Memory B cell (primary cell): ENCODE measurements at regions not wholly inside any gene's neighbourhood (a gene's known extent, or its start where the extent isn't known, plus 50 kb on each side); places are given as distances from the start of the nearest gene placed in this dataset.

ENCODE experiments used
- ATAC-seq: fragments of 150-1000 bp; cut with Tn5 transposase; 2 replicates; pipeline ENCODE4 v1.10.0; 2021; ENCODE audit warnings: low read depth, mild to moderate bottlenecking, moderate library complexity
- DNase-seq, 2 donors: peaks; one replicate each; pipeline ENCODE4 v3.0.0; 2022; ENCODE audit warnings: low spot score in 2 of 2
- H3K27ac Mint-ChIP-seq: one replicate; pipeline ENCODE4 v1.8.0; 2022; ENCODE audit warnings: mild to moderate bottlenecking, moderate library complexity, mixed read lengths
- H3K27me3 Mint-ChIP-seq: one replicate; pipeline ENCODE4 v1.8.0; 2022; ENCODE audit warnings: mixed read lengths
- H3K36me3 Mint-ChIP-seq: one replicate; pipeline ENCODE4 v1.8.0; 2022; ENCODE audit warnings: mild to moderate bottlenecking, mixed read lengths
- H3K4me1 Mint-ChIP-seq: one replicate; pipeline ENCODE4 v1.8.0; 2022; ENCODE audit warnings: mixed read lengths
- H3K4me3 Mint-ChIP-seq: one replicate; pipeline ENCODE4 v1.8.0; 2022; ENCODE audit warnings: mild to moderate bottlenecking, moderate library complexity, mixed read lengths
- H3K9me3 Mint-ChIP-seq: one replicate; pipeline ENCODE4 v1.8.0; 2022; ENCODE audit warnings: mixed read lengths

DNA sequence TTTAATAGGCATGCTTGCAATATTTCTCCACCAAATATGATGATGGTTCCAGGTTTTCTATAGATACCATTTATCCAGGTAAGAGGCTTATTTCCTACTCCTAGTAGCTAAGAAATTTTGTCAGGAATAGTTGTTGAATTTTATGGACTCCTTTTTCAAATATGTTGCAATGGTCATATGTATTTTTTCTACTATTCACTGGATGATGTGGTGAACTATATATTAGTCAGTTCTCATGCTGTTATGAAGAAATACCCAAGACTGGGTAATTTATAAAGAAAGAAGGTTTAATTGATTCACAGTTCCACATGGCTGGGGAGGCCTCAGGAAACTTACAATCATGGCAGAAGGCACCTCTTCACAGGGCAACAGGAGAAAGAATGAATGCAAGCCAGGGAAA lies 141.1 kb upstream of the NR3C1 start:
- H3K36me3 Mint-ChIP-seq: no peaks in the 10 kb centered on the region
- H3K4me3 Mint-ChIP-seq: no peak overlapping the region
- no peaks in the 10 kb centered on the region for H3K9me3 Mint-ChIP-seq
- no peaks in the 10 kb centered on the region for H3K4me1 Mint-ChIP-seq
- H3K27me3 Mint-ChIP-seq: no peaks in the 10 kb centered on the region
- no peak for ATAC-seq
- H3K27ac Mint-ChIP-seq: no peak overlapping the region
- no peak for DNase-seq

DNA sequence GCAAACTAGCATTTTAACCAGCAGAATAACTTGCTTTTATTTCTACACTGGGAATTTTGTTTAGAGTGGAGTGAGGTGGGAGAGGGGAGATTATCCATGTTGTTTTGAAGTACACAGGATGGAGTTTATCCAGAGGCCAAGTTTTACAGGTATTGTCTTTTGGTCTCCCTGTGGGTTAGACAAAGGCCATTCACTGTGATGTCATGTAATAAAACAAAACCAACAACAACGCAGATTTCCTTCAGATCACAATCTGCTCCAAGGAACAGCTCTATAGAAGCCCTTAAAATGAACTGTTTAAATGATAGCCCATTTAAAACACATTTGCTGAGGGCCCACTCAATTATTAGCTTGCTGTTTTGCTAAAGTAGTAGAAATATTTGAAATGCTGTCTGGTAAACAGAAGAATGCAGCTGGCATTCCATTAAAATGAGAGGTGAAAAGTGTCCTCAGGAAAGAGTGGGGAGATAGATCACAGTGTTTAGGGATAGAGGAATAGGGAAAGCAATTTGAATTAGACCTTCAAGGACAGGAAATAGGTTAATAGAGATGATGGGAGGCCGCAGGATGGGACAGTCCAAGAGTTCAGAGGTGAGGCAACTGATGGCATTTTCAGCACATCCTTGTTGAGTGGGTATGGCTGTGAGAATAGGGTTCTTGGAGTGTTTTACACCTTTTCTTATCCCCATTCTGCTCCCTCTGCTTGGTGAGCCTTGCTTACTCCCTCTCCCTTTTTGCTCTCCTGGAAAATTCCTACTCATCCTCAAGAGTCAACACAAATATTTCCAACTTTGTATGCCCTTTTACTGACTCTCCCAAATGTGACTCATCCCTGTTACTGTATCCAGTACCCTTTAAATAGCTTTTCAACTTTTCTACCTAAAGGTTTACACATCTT lies 140.1 kb upstream of the NR3C1 start:
- ATAC-seq (no peak), DNase-seq (no peak)
- Mint-ChIP-seq H3K27me3 (no peaks in the 10 kb centered on the region), H3K27ac (no peak overlapping the region), H3K4me1 (no peaks in the 10 kb centered on the region), H3K9me3 (no peaks in the 10 kb centered on the region), H3K36me3 (no peaks in the 10 kb centered on the region), H3K4me3 (no peak overlapping the region)

DNA sequence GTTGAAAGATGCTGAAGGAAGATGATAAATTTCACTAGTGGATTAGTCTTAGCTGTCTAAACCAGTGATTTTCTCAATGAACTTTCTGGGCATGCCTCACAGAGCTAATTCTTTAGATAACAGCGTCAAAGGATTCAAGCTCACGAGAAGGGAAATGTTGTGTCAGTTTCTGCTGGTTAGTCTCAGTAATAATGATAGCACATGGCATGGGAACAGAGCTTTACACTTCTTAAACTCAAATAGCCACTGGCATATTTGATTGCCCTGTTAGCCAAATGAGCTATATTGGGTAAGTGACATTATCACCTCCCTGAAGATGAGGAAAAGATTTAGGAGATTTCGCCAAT lies 139.3 kb upstream of the NR3C1 start:
- Mint-ChIP-seq H3K4me3 (no peak overlapping the region), H3K9me3 (no peaks in the 10 kb centered on the region), H3K36me3 (no peaks in the 10 kb centered on the region), H3K27ac (no peak overlapping the region), H3K27me3 (no peaks in the 10 kb centered on the region), H3K4me1 (no peaks in the 10 kb centered on the region)
- ATAC-seq (no peak), DNase-seq (no peak)

DNA sequence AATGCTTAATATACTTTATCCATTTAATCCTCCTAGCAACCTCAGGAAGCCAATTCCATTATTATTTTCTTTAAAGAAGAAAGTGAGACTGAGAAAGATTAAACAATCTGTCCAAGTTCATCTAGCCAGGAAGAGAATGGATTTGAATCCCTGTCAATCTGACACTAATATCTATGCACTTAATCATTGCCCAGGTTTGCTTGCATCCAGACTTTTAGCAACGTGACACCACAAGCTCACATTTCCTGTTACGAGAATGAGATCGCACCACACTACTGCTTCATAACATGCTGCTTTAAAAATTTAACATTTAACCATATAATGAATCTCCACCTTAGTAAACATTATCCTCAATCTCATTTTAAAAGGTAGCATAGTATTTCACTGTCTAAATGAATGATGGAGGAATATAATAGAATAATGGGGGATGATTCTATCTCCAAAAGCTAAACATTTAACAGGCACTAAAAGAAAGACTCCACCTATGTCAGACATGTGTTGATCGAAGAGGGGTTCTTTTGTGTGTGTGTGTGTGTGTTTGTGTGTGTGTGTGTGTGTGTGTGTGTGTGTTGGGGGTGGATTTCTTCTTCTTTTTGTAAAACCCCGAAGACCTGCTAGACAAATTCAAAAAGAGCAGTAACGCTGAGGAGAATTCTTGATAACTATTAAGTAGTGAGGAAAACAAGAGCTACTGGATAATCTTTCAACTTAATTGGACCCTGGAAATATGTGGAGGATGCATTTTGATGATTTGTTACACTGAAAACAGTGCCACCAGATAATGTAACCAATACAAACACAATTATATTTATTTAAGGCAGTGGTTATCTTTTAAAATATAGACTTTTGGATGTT lies 138.7 kb upstream of the NR3C1 start:
- Mint-ChIP-seq H3K27ac (no peak overlapping the region), H3K9me3 (no peaks in the 10 kb centered on the region), H3K4me1 (no peaks in the 10 kb centered on the region), H3K36me3 (no peaks in the 10 kb centered on the region), H3K4me3 (no peak overlapping the region), H3K27me3 (no peaks in the 10 kb centered on the region)
- DNase-seq (no peak), ATAC-seq (no peak)

DNA sequence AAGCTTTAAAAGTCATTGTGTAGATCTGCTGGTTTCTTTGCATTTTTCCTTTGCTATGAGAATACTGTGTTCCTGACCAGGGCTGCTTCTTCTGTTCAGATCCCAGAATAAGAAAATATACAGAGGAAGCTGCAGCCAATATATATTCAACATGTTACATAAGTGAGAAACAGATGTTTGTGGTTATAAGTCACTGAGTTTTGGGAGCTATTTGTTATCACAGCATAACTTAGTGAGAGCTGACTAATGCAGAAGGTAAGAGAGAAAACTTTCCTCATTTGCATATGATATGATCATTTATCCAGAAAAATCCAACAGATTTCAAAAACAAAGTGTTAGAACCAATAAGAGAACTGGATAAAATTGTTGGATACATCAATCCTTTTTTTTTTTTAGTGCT lies 136.3 kb upstream of the NR3C1 start:
- no peaks in the 10 kb centered on the region for H3K27me3 Mint-ChIP-seq
- H3K4me1 Mint-ChIP-seq: no peaks in the 10 kb centered on the region
- no peak for DNase-seq
- no peak for ATAC-seq
- no peak overlapping the region for H3K4me3 Mint-ChIP-seq
- no peak overlapping the region for H3K27ac Mint-ChIP-seq
- no peaks in the 10 kb centered on the region for H3K36me3 Mint-ChIP-seq
- H3K9me3 Mint-ChIP-seq: no peaks in the 10 kb centered on the region

DNA sequence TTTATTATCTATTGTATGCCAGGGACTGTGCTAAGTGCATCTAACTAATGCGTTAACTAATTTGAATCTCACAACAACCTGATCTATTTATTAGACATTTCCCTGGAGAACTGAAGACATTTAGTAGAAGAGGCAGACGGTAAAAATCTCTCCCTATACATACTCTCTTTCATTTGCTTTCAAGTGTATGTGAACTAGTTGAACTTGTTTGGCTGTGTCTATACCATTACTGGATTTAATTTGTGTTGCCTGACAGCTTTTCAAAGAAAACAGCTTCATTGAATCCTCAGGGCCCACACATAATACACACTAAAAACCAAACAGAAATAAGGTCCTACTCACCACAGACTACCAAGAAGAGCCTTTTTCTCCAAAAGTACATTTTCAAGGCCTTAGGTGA lies 133.6 kb upstream of the NR3C1 start:
- no peaks in the 10 kb centered on the region for H3K4me1 Mint-ChIP-seq
- no peak overlapping the region for H3K27ac Mint-ChIP-seq
- H3K9me3 Mint-ChIP-seq: no peaks in the 10 kb centered on the region
- no peak overlapping the region for H3K4me3 Mint-ChIP-seq
- no peaks in the 10 kb centered on the region for H3K36me3 Mint-ChIP-seq
- no peaks in the 10 kb centered on the region for H3K27me3 Mint-ChIP-seq
- DNase-seq (no peak), ATAC-seq (no peak)

DNA sequence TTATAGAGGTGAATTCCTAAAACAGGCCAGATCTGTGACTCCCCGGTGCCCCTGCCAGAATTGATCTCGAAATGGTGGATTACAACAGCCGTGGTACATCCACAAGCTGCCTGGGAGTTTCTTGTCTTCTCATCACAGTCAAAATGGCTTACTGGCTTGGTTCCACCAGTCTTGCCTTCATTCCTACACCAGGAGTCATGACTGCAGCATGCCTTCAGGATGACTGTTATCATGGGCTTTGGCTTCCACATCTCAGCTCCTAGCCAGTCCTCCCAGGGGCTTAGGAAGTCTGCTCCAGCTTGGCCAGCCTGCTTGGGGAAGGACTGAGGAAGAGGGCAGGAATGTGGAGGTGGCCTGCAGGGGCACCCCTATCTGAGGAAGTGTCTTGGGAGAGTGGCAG lies 132.9 kb upstream of the NR3C1 start:
- Mint-ChIP-seq H3K27ac (no peak overlapping the region), H3K4me1 (no peaks in the 10 kb centered on the region), H3K36me3 (no peaks in the 10 kb centered on the region), H3K9me3 (no peaks in the 10 kb centered on the region), H3K27me3 (no peaks in the 10 kb centered on the region), H3K4me3 (no peak overlapping the region)
- ATAC-seq (no peak), DNase-seq (no peak)

DNA sequence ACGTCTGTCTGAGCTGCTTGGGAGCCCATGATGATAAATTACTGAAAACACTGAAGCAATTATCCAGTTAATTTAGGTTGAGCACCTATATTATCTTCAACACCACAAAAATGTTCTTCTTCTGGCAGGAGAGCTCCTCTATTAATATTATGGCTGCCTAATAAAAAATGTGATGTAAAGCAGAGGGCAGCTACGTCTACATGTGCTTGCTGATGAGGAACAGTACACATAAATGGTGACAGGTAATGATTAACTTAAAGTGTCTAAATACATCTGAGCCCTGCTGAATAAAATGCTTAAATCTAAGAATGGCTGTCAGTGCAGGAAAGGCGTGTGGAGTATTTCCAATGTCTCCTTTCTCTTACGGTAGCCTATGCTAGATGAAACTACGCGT lies 131.3 kb upstream of the NR3C1 start:
- Mint-ChIP-seq H3K9me3 (no peaks in the 10 kb centered on the region), H3K27ac (no peak overlapping the region), H3K4me1 (no peaks in the 10 kb centered on the region), H3K27me3 (no peaks in the 10 kb centered on the region), H3K36me3 (no peaks in the 10 kb centered on the region), H3K4me3 (no peak overlapping the region)
- ATAC-seq (no peak), DNase-seq (no peak)

DNA sequence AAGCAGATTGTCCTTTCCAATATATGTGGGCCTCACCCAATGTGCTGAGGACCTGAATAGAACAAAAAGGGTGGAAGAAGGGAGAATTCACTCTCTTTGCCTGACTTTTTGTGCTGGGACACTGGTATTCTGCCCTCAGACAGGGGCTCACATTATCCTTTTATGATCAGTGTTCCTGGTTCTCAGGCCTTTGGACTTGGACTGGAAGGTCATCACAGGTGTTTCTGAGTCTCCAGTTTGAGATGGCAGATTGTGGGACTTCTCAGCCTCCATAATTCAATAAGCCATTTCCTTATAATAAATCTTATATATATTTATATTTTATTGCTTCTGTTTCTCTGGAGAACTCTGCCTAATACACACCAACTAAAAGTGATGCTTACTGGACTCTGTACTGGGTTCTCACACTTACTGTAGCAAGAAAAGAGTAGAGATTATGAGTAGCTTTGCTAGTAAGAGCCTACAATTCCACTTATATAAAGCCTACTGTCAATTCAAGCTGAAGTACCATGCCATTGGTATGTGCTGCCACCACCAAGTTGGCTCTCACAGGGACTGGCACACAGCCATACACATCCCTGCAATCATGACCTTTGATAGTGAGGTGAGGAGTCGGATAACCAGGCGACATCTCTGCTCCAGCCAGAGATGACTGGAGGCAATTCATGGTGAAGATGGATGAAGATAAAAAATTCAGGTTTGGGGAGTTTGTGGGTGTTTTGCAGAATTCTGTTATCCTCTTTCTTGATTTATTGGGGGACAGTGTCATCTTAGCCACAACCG lies 130.7 kb upstream of the NR3C1 start:
- H3K27ac Mint-ChIP-seq: no peak overlapping the region
- H3K9me3 Mint-ChIP-seq: no peaks in the 10 kb centered on the region
- no peak for ATAC-seq
- H3K27me3 Mint-ChIP-seq: no peaks in the 10 kb centered on the region
- no peaks in the 10 kb centered on the region for H3K4me1 Mint-ChIP-seq
- no peak overlapping the region for H3K4me3 Mint-ChIP-seq
- no peak for DNase-seq
- H3K36me3 Mint-ChIP-seq: no peaks in the 10 kb centered on the region

DNA sequence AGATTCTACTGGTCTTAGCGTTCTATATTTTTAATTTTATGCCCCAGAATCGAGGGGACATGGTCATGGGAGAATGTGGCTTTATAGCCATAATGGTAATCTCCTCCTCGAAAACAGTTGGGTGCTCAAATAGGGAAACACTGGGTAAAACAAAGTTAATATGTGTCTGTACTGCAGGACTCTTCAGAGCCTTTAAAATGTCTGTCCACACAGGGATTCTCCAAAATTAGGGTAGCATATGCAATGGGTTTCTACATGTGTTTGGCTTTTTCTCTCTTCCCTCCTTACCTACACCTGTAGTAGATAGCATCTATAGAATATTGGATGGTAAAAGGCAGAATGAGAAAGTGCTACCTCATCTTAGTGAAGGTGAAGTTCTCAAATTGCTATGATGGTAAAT lies 130.0 kb upstream of the NR3C1 start:
- no peak for ATAC-seq

DNA sequence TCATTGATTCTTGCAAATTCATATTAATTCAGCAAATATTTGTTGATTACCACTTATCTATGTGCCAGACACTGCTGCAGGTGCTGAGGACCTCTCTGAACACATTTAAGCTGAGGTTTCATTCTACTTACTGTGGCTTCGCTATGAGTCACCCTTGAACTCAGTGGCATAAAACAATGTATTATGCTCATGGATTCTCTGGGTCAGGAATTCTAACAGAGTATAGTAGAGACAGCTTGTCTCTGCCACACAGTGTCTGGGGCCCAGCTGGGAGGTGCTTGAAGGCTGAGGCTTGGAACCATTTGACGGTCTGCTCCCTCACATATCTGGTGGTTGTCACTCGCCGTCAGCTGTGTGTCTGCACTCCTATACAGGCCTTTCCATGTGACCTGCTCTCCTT lies 124.3 kb upstream of the NR3C1 start:
- no peak for DNase-seq
- no peaks in the 10 kb centered on the region for H3K4me1 Mint-ChIP-seq

More for the DNA sequence above, 130.0 kb upstream of the NR3C1 start:
- Mint-ChIP-seq H3K4me1 (no peaks in the 10 kb centered on the region), H3K4me3 (no peak overlapping the region), H3K27ac (no peak overlapping the region), H3K27me3 (no peaks in the 10 kb centered on the region), H3K36me3 (no peaks in the 10 kb centered on the region), H3K9me3 (no peaks in the 10 kb centered on the region)
- no peak for DNase-seq

DNA sequence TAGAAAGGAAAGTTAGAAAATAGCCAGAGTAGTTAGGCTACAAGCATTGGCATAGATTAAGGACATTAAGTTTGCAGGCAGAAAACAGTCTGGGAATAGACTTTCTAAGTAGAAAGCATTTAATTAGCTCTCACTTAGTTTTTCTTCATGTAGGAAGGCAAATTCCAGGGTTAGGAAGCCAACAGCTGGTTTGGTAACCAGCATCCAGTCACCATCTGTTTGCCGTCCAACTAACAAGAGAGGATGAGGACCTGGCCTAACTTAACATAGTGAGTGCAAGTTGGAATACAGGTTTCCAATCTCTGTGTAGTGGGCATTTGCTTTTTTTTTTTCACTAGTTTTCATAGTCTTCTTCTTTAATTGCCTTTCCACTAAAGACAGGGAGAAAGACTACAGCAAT lies 121.7 kb upstream of the NR3C1 start:
- Mint-ChIP-seq H3K27me3 (no peaks in the 10 kb centered on the region), H3K27ac (no peak overlapping the region), H3K4me1 (no peaks in the 10 kb centered on the region), H3K4me3 (no peak overlapping the region), H3K9me3 (no peaks in the 10 kb centered on the region), H3K36me3 (no peaks in the 10 kb centered on the region)
- ATAC-seq: no peak
- no peak for DNase-seq

More for the DNA sequence above, 124.3 kb upstream of the NR3C1 start:
- Mint-ChIP-seq H3K36me3 (no peaks in the 10 kb centered on the region), H3K9me3 (no peaks in the 10 kb centered on the region), H3K27ac (no peak overlapping the region), H3K27me3 (no peaks in the 10 kb centered on the region), H3K4me3 (no peak overlapping the region)
- ATAC-seq: no peak

DNA sequence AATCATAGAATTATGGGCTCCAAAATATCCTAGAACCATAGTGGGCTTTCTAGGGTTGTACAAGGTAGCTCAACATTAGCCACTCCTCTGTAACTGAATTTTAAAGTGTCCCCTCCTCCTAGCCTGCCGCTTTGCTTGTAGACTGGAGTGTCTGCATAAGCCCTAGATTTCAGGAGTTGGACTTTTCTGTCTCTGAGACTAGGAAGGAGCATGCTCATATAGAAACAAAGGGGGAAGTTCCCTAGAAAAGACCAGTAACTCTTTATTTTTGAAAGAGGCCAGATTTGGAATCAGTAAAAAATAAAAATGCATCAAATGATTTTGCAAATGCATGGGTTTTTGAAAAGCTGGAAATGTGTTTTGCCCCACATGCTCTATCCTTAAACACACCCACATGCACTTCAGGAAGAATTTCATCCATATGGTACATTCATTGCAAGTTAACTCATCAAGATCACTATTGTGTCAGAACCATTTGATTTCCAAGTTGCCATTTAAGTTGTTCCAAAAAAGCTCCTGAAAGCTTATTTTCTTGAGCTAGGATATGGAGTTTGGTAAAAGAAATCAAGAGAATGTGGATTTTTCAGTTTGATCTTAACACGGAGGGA lies 121.0 kb upstream of the NR3C1 start:
- no peak overlapping the region for H3K4me3 Mint-ChIP-seq
- DNase-seq (no peak), ATAC-seq (no peak)
- H3K27me3 Mint-ChIP-seq: no peaks in the 10 kb centered on the region
- H3K4me1 Mint-ChIP-seq: no peaks in the 10 kb centered on the region
- H3K36me3 Mint-ChIP-seq: no peaks in the 10 kb centered on the region
- H3K27ac Mint-ChIP-seq: no peak overlapping the region
- no peaks in the 10 kb centered on the region for H3K9me3 Mint-ChIP-seq
